ENCODE measurements at regions not wholly inside any gene's neighbourhood (a gene's known extent, or its start where the extent isn't known, plus 50 kb on each side); places are given as distances from the start of the nearest gene placed in this dataset.

- no peaks in the 10 kb centered on the region for H4K20me1 ChIP-seq (ENCODE audit: control insufficient read depth, insufficient read depth, insufficient read length)
- H2AK5ac ChIP-seq (ENCODE audit: insufficient read length, low read length), result no peak overlapping the region
- H3K14ac ChIP-seq (ENCODE audit: insufficient read depth, low read length), result no peak overlapping the region
- H4K8ac ChIP-seq (replicated peaks; ENCODE audit: insufficient read length, low read depth, low read length), result no peak overlapping the region
- TF ChIP-seq, protein P1, sequence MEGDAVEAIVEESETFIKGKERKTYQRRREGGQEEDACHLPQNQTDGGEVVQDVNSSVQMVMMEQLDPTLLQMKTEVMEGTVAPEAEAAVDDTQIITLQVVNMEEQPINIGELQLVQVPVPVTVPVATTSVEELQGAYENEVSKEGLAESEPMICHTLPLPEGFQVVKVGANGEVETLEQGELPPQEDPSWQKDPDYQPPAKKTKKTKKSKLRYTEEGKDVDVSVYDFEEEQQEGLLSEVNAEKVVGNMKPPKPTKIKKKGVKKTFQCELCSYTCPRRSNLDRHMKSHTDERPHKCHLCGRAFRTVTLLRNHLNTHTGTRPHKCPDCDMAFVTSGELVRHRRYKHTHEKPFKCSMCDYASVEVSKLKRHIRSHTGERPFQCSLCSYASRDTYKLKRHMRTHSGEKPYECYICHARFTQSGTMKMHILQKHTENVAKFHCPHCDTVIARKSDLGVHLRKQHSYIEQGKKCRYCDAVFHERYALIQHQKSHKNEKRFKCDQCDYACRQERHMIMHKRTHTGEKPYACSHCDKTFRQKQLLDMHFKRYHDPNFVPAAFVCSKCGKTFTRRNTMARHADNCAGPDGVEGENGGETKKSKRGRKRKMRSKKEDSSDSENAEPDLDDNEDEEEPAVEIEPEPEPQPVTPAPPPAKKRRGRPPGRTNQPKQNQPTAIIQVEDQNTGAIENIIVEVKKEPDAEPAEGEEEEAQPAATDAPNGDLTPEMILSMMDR (conservative IDR thresholded peaks at IDR 0.05), result no peak
- DNase-seq, result no peak
- no peak overlapping the region for H3K18ac ChIP-seq (ENCODE audit: insufficient read length, low read depth, low read length)
- no peak overlapping the region for H2BK12ac ChIP-seq (ENCODE audit: insufficient read length, low read depth, low read length)
- peaks cover 1% of the 10 kb centered on the region; the same call in 1 of the 2 replicates for H3K4me1 ChIP-seq (ENCODE audit: insufficient read depth, low read length)
- H3K4me2 ChIP-seq (ENCODE audit: insufficient read depth, insufficient read length, low read length), result no peak overlapping the region
- peaks cover 34 to 42% of the 10 kb centered on the region in 2 experiments for H3K4me1 Mint-ChIP-seq
- H4K5ac ChIP-seq (ENCODE audit: insufficient read length, low read depth, low read length), result no peak overlapping the region
- H3K27ac ChIP-seq (ENCODE audit: insufficient read length, low read depth, low read length), result no peak overlapping the region
- H3K79me2 ChIP-seq (ENCODE audit: insufficient read depth, low read length), result no peaks in the 10 kb centered on the region
- H3K4ac ChIP-seq (ENCODE audit: low read depth, low read length), result no peak overlapping the region
- H3K9me3 Mint-ChIP-seq, result peaks cover 0 to 2% of the 10 kb centered on the region in 2 experiments; a peak in 2 of 5 replicates
- no peak overlapping the region for H2BK15ac ChIP-seq (ENCODE audit: low read depth, low read length)
- no peak overlapping the region for H2AFZ ChIP-seq (ENCODE audit: low read length)
- H2BK120ac ChIP-seq (ENCODE audit: low read depth, low read length, poor library complexity, severe bottlenecking), result no peak overlapping the region
- no peak overlapping the region for H4K91ac ChIP-seq (ENCODE audit: insufficient read length, low read depth, low read length)
- H2BK5ac ChIP-seq (ENCODE audit: insufficient read length, low read length), result no peak overlapping the region
- H3K27me3 ChIP-seq (ENCODE audit: insufficient read depth, low read length), result no peaks in the 10 kb centered on the region
- no peak overlapping the region for H2BK20ac ChIP-seq (ENCODE audit: low read depth, low read length, poor library complexity, severe bottlenecking)
- no peak overlapping the region for H3K4me3 Mint-ChIP-seq
- H3K9me3 ChIP-seq (ENCODE audit: control insufficient read depth, low read depth, low read length), result no peaks in the 10 kb centered on the region
- H3T11ph ChIP-seq (ENCODE audit: low read length), result no peak overlapping the region
- no peaks in the 10 kb centered on the region for H3K23me2 ChIP-seq (ENCODE audit: insufficient read length, low read depth, low read length, poor library complexity, severe bottlenecking)
- no peaks in the 10 kb centered on the region for H3K27me3 Mint-ChIP-seq (ENCODE audit: low read depth)
- H3K27ac Mint-ChIP-seq, result no peak overlapping the region
- peaks cover 0 to 2% (median 0%) of the 10 kb centered on the region in 3 experiments; a peak in 1 of 7 replicates for H3K36me3 Mint-ChIP-seq (ENCODE audit: insufficient read depth in 1 of 3, low read depth in 3 of 3)
- H3K23ac ChIP-seq (ENCODE audit: insufficient read length, low read depth, low read length), result no peak overlapping the region
- H3K79me1 ChIP-seq (ENCODE audit: insufficient read depth, low read depth, low read length, poor library complexity, severe bottlenecking), result no peaks in the 10 kb centered on the region
- no peak overlapping the region for H3K56ac ChIP-seq (ENCODE audit: insufficient read length, low read depth, low read length)
- H3K9ac ChIP-seq (ENCODE audit: extremely low read depth, insufficient read length, low read length), result no peak overlapping the region
These were observed 161.2 kb upstream of the KCNH8 start for GRCh38 chr3:18987070-18987469.
